H1 (cell line): ENCODE measurements at regions not wholly inside any gene's neighbourhood (a gene's known extent, or its start where the extent isn't known, plus 50 kb on each side); places are given as distances from the start of the nearest gene placed in this dataset.

Experiments
- CTCF ChIA-PET: fragments of 300-600 bp; sonication (Branson Sonifier 250); formaldehyde crosslinking; loops from one replicate; lab custom pipeline; 2021; ENCODE audit not compliant: partially characterized antibody; lab: Charles Lee
- POLR2A ChIA-PET: fragments of 300-600 bp; sonication (Branson Sonifier 250); formaldehyde crosslinking; loops from one replicate; lab custom pipeline; 2021; ENCODE audit warnings: inconsistent platforms; ENCODE audit not compliant: partially characterized antibody; lab: Charles Lee
- DNase-seq, 2 experiments: peaks; one replicate each; pipeline versions ENCODE4 v3.0.0 to v3.0.0-alpha.2; 2010 to 2022; ENCODE audit warnings: low spot score in 2 of 2, low read depth in 1 of 2, mixed read lengths in 1 of 2
- FAIRE-seq: peaks from 2 replicates; lab custom pipeline; 2011; peaks lifted over from hg19 to GRCh38; lab: Jason Lieb, UNC
- H2AFZ ChIP-seq: 2 replicates; pipeline ENCODE4 v1.8.1; 2012; ENCODE audit warnings: low read length, inconsistent platforms
- H2AK5ac ChIP-seq: 2 replicates; pipeline ENCODE4 v1.6.1; 2013; ENCODE audit warnings: low read depth, low read length
- H2BK120ac ChIP-seq: replicated peaks from 2 replicates; pipeline ENCODE3; 2013; ENCODE audit warnings: low read depth, low read length, inconsistent platforms
- H2BK12ac ChIP-seq: 2 replicates; pipeline ENCODE4 v1.6.1; 2013; ENCODE audit warnings: low read depth, low read length
- H2BK15ac ChIP-seq: 2 replicates; pipeline ENCODE4 v1.6.1; 2013; ENCODE audit warnings: low read length
- H2BK20ac ChIP-seq: 2 replicates; pipeline ENCODE4 v1.6.1; 2013; ENCODE audit warnings: low read length
- H2BK5ac ChIP-seq: 2 replicates; pipeline ENCODE4 v1.6.1; 2013; ENCODE audit warnings: low read depth, low read length
- H3K14ac ChIP-seq: 2 replicates; pipeline ENCODE4 v1.6.1; 2013; ENCODE audit warnings: inconsistent platforms; ENCODE audit not compliant: insufficient read length
- H3K18ac ChIP-seq: 2 replicates; pipeline ENCODE4 v1.6.1; 2013; ENCODE audit warnings: low read length; ENCODE audit errors: extremely low read depth
- H3K23ac ChIP-seq: 2 replicates; pipeline ENCODE4 v1.6.1; 2013; ENCODE audit warnings: inconsistent platforms; ENCODE audit not compliant: insufficient read length
- H3K23me2 ChIP-seq: 2 replicates; pipeline ENCODE4 v1.6.1; 2013; ENCODE audit warnings: low read depth, low read length
- H3K27ac ChIP-seq: 2 replicates; pipeline ENCODE4 v1.6.1; 2011; ENCODE audit warnings: low read depth, low read length, inconsistent platforms
- H3K27me3 ChIP-seq, 4 experiments: replicated peaks in 1 of 4; 1 replicate in 1 of 4; 2 replicates in 3 of 4; pipeline versions ENCODE4 v1.6.1 to v1.8.1; 2011 to 2013; ENCODE audit warnings: low read length in 3 of 4, mild to moderate bottlenecking in 3 of 4, inconsistent platforms in 2 of 4, mixed read lengths in 2 of 4, moderate library complexity in 1 of 4; ENCODE audit not compliant: control insufficient read depth in 3 of 4, insufficient read depth in 3 of 4; ENCODE audit errors: extremely low read depth in 1 of 4
- H3K36me3 ChIP-seq, 4 experiments: 2 replicates each; pipeline versions ENCODE4 v1.6.1 to v1.8.1; 2011 to 2013; ENCODE audit warnings: mild to moderate bottlenecking in 4 of 4, low read length in 3 of 4, moderate library complexity in 2 of 4, control low read depth in 1 of 4, inconsistent platforms in 1 of 4; ENCODE audit not compliant: insufficient read depth in 4 of 4, control insufficient read depth in 2 of 4
- H3K4ac ChIP-seq: replicated peaks from 2 replicates; pipeline ENCODE3; 2013; ENCODE audit warnings: low read length, low read depth, mixed read lengths, inconsistent platforms; ENCODE audit not compliant: insufficient read length
- H3K4me1 ChIP-seq, 4 experiments: replicated peaks in 1 of 4; 1 replicate in 1 of 4; 2 replicates in 3 of 4; pipeline versions ENCODE4 v1.6.1 to v1.8.1; 2011 to 2013; ENCODE audit warnings: low read length in 3 of 4, inconsistent platforms in 2 of 4, mixed read lengths in 1 of 4; ENCODE audit not compliant: insufficient read depth in 4 of 4, control insufficient read depth in 3 of 4
- H3K4me2 ChIP-seq, 2 experiments: 2 replicates each; pipeline versions ENCODE4 v1.6.1 to v1.8.1; 2011 to 2013; ENCODE audit warnings: low read depth in 2 of 2, low read length in 2 of 2, control low read depth in 1 of 2, inconsistent platforms in 1 of 2, mild to moderate bottlenecking in 1 of 2; ENCODE audit not compliant: insufficient read depth in 1 of 2
- H3K4me3 ChIP-seq, 4 experiments: fragments of 200-600, 300-600 bp in 1 of 4; sonication (generic), shearing (Covaris generic), sonication (Bioruptor Twin) in 1 of 4; 2 replicates each; pipeline versions ENCODE4 v1.5.1 to v1.8.1; 2011 to 2016; ENCODE audit warnings: low read length in 4 of 4, low read depth in 3 of 4, control low read depth in 2 of 4, inconsistent platforms in 2 of 4, mild to moderate bottlenecking in 2 of 4, mixed read lengths in 1 of 4, moderate library complexity in 1 of 4; ENCODE audit not compliant: insufficient read depth in 2 of 4; ENCODE audit errors: extremely low read depth in 1 of 4
- H3K56ac ChIP-seq: replicated peaks from 2 replicates; pipeline ENCODE3; 2013; ENCODE audit warnings: low read depth, mild to moderate bottlenecking, mixed read lengths, low read length, inconsistent platforms; ENCODE audit not compliant: insufficient read length
- H3K79me1 ChIP-seq: 2 replicates; pipeline ENCODE4 v1.6.1; 2013; ENCODE audit warnings: low read depth, low read length, control low read depth
- H3K79me2 ChIP-seq, 2 experiments: 2 replicates each; pipeline versions ENCODE4 v1.6.1 to v1.8.1; 2012 to 2013; ENCODE audit warnings: low read length in 2 of 2, mild to moderate bottlenecking in 2 of 2, inconsistent platforms in 1 of 2; ENCODE audit not compliant: insufficient read depth in 2 of 2, control insufficient read depth in 1 of 2
- H3K9ac ChIP-seq, 4 experiments: replicated peaks in 1 of 4; 1 replicate in 1 of 4; 2 replicates in 3 of 4; pipeline versions ENCODE4 v1.6.1 to v1.8.1; 2011 to 2013; ENCODE audit warnings: low read depth in 3 of 4, low read length in 3 of 4, control low read depth in 2 of 4, mild to moderate bottlenecking in 2 of 4, moderate library complexity in 2 of 4, inconsistent platforms in 1 of 4; ENCODE audit errors: extremely low read depth in 1 of 4
- H3K9me3 ChIP-seq, 2 experiments: 2 replicates each; pipeline versions ENCODE4 v1.6.1 to v1.8.1; 2012 to 2013; ENCODE audit warnings: mild to moderate bottlenecking in 2 of 2, moderate library complexity in 2 of 2, control low read depth in 1 of 2, inconsistent platforms in 1 of 2, low read depth in 1 of 2, low read length in 1 of 2, mixed read lengths in 1 of 2; ENCODE audit not compliant: insufficient read depth in 2 of 2
- H4K20me1 ChIP-seq, 2 experiments: replicated peaks in 1 of 2; 2 replicates each; pipeline versions ENCODE3 to v1.8.1; 2011 to 2013; ENCODE audit warnings: inconsistent platforms in 2 of 2, low read length in 2 of 2, mild to moderate bottlenecking in 1 of 2; ENCODE audit not compliant: insufficient read depth in 2 of 2, control insufficient read depth in 1 of 2
- H4K5ac ChIP-seq: 2 replicates; pipeline ENCODE4 v1.6.1; 2013; ENCODE audit warnings: low read length, low read depth, mixed read lengths, inconsistent platforms; ENCODE audit not compliant: insufficient read length
- H4K8ac ChIP-seq: 2 replicates; pipeline ENCODE4 v1.8.0; 2013; ENCODE audit warnings: mild to moderate bottlenecking, moderate library complexity, low read length, inconsistent platforms; ENCODE audit not compliant: insufficient read depth; ENCODE audit errors: extremely low read depth
- H4K91ac ChIP-seq: replicated peaks from 2 replicates; pipeline ENCODE3; 2013; ENCODE audit warnings: low read length, mixed read lengths, inconsistent platforms; ENCODE audit not compliant: insufficient read length
- ASH2L ChIP-seq: fragments of 200-600, 300-600 bp; sonication (generic); IDR thresholded peaks from one replicate; pipeline ENCODE4 v1.7.1; 2017; ENCODE audit warnings: low read length
- ATF2 ChIP-seq: IDR thresholded peaks from 2 replicates; pipeline ENCODE4 v1.6.1; 2012; ENCODE audit warnings: low read length, inconsistent platforms
- ATF3 ChIP-seq: IDR thresholded peaks from 2 replicates; pipeline ENCODE4 v1.6.1; 2011; ENCODE audit warnings: low read depth, mild to moderate bottlenecking, low read length; ENCODE audit not compliant: insufficient read depth
- BCL11A ChIP-seq, 2 experiments: IDR thresholded peaks; one replicate each; pipeline ENCODE4 v1.6.1; 2011; ENCODE audit warnings: low read depth in 2 of 2, low read length in 2 of 2, mild to moderate bottlenecking in 2 of 2
- CBX5 ChIP-seq: fragments of 300-800, 300-1000 bp; sonication (generic); IDR thresholded peaks from 2 replicates; pipeline ENCODE4 v1.7.1; 2016; ENCODE audit warnings: antibody characterized with exemption, low read length, low read depth
- CHD2 ChIP-seq: IDR thresholded peaks from 2 replicates; pipeline ENCODE4 v1.6.1; 2012; ENCODE audit warnings: low read length, improper control_type of control experiment
- JUN ChIP-seq: IDR thresholded peaks from 2 replicates; pipeline ENCODE4 v1.6.1; 2011; ENCODE audit warnings: low read depth, mild to moderate bottlenecking, improper control_type of control experiment, low read length
- KDM5A ChIP-seq: fragments of 200-600 bp; IDR thresholded peaks from 2 replicates; pipeline ENCODE4 v1.7.1; 2012; ENCODE audit warnings: mild to moderate bottlenecking, low read length, inconsistent platforms, mixed read lengths
- PHF8 ChIP-seq: fragments of 200-600 bp; sonication (generic); conservative IDR thresholded peaks from 2 replicates; pipeline ENCODE4 v1.7.1; 2012; ENCODE audit warnings: low read depth, mild to moderate bottlenecking, inconsistent platforms, low read length, moderate library complexity
- SIRT6 ChIP-seq: IDR thresholded peaks from one replicate; pipeline ENCODE4 v1.7.1; 2012; ENCODE audit warnings: low read length, inconsistent platforms
- TAF1 ChIP-seq: IDR thresholded peaks from 2 replicates; pipeline ENCODE4 v1.6.1; 2011; ENCODE audit warnings: mild to moderate bottlenecking, low read depth, low read length
- TEAD4 ChIP-seq: IDR thresholded peaks from 2 replicates; pipeline ENCODE4 v1.6.1; 2012; ENCODE audit warnings: low read depth, low read length, inconsistent platforms, mixed read lengths
- WGBS, 2 experiments: shearing (Covaris generic) in 1 of 2; methylation state at CpG; one replicate each; pipeline versions ENCODE4 v1.1.6 to v1.1.7; 2013 to 2015; ENCODE audit warnings: low lambda C conversion rate in 2 of 2, mixed read lengths in 2 of 2, inconsistent platforms in 1 of 2, low coverage in 1 of 2, missing lambda C conversion rate in 1 of 2; ENCODE audit not compliant: insufficient replicate concordance in 2 of 2, insufficient coverage in 1 of 2, insufficient read length in 1 of 2; ENCODE audit errors: extremely low coverage in 1 of 2, missing lambda C conversion rate in 1 of 2; 5-methylcytosine and 5-hydroxymethylcytosine counted together

GRCh38 chr13:58032676-58033460 is 401.3 kb downstream of the PCDH17 start:
- CTCF ChIA-PET: interaction anchor here (0.7 kb wide), 1 partner anchor 39 kb away, joined by 3 read pairs; no protein-coding TSS in a partner anchor
- H2BK15ac ChIP-seq: no peak overlapping the region
- H4K91ac ChIP-seq: no peak overlapping the region
- no peaks in the 10 kb centered on the region for H4K20me1 ChIP-seq
- no peak overlapping the region for H3K18ac ChIP-seq
- no peak for FAIRE-seq
- H3K56ac ChIP-seq: no peak overlapping the region
- H2BK12ac ChIP-seq: no peak overlapping the region
- no peak overlapping the region for H2AFZ ChIP-seq
- no peak overlapping the region for H4K8ac ChIP-seq
- no peak overlapping the region for H3K4ac ChIP-seq
- WGBS, 2 experiments: 96% methylated on average over 2 of the region's 2 CpGs; no CpG with 5 or more reads in 1 of the 2 experiments
- H3K36me3 ChIP-seq: no peaks in the 10 kb centered on the region
- H3K27ac ChIP-seq: no peak overlapping the region
- no peaks in the 10 kb centered on the region for H3K27me3 ChIP-seq
- POLR2A ChIA-PET: no interaction called here
- no peak overlapping the region for H2AK5ac ChIP-seq
- no peaks in the 10 kb centered on the region for H3K23me2 ChIP-seq
- H2BK120ac ChIP-seq: no peak overlapping the region
- H3K4me3 ChIP-seq: no peak overlapping the region
- no peak overlapping the region for H2BK5ac ChIP-seq
- no peak overlapping the region for H3K23ac ChIP-seq
- H3K9ac ChIP-seq: no peak overlapping the region
- H3K14ac ChIP-seq: no peak overlapping the region
- DNase-seq: no peak
- H3K79me2 ChIP-seq: no peaks in the 10 kb centered on the region
- H4K5ac ChIP-seq: no peak overlapping the region
- no peaks in the 10 kb centered on the region for H3K9me3 ChIP-seq
- H3K4me2 ChIP-seq: no peak overlapping the region
- no peak overlapping the region for H2BK20ac ChIP-seq
- no peaks in the 10 kb centered on the region for H3K4me1 ChIP-seq
- no peaks in the 10 kb centered on the region for H3K79me1 ChIP-seq
- no peak for TF ChIP-seq ATF2
- no peak for TF ChIP-seq BCL11A (IDR thresholded peaks at IDR 0.05; ENCODE audit: low read depth in 2 of 2, low read length in 2 of 2)
- TF ChIP-seq TAF1: no peak
- no peak for TF ChIP-seq CBX5
- TF ChIP-seq CHD2: no peak
- no peak for TF ChIP-seq TEAD4
- no peak for TF ChIP-seq JUN
- no peak for TF ChIP-seq ASH2L
- no peak for TF ChIP-seq ATF3
- no peak for TF ChIP-seq PHF8
- TF ChIP-seq SIRT6: no peak
- TF ChIP-seq KDM5A: no peak
